ENCODE measurements at regions not wholly inside any gene's neighbourhood (a gene's known extent, or its start where the extent isn't known, plus 50 kb on each side); places are given as distances from the start of the nearest gene placed in this dataset.
A peak's percentile ranks its signal among the peaks of the same experiment; 100 is the strongest.

GRCh38 chr14:51582437-51582836, 69.3 kb upstream of the FRMD6 start:
- TF ChIP-seq POLR2A (IDR thresholded peaks at IDR 0.05; ENCODE audit: low read depth) (no peak), CTCF (IDR thresholded peaks at IDR 0.05) (no peak)
- Histone ChIP-seq H3K27me3 (no peaks in the 10 kb centered on the region), H3K4me3 (no peak overlapping the region), H3K36me3 (no peaks in the 10 kb centered on the region), H3K27ac (replicated peaks in 1 of 4) (no peak overlapping the region), H3K9me3 (no peaks in the 10 kb centered on the region), H3K4me1 (no peaks in the 10 kb centered on the region)
- intact Hi-C loops (cut with DNase I): no loop called here
- 86% methylated on average over 2 of the region's 2 CpGs for WGBS
- no peak for DNase-seq (ENCODE audit: extremely low spot score)

- Histone ChIP-seq H3K9me3 (no peaks in the 10 kb centered on the region), H3K4me1 (no peaks in the 10 kb centered on the region), H3K4me3 (no peak overlapping the region), H3K27me3 (no peaks in the 10 kb centered on the region), H3K36me3 (no peaks in the 10 kb centered on the region), H3K27ac (replicated peaks in 1 of 4) (no peak overlapping the region)
- intact Hi-C loops (cut with DNase I): no loop called here
- DNase-seq (ENCODE audit: extremely low spot score): no peak
- WGBS: 85% methylated on average over 5 of the region's 5 CpGs
- no peak for TF ChIP-seq POLR2AphosphoS5 (IDR thresholded peaks at IDR 0.05)
- TF ChIP-seq EP300 (IDR thresholded peaks at IDR 0.05): no peak
- no peak for TF ChIP-seq POLR2A (IDR thresholded peaks at IDR 0.05; ENCODE audit: low read depth)
- no peak for TF ChIP-seq CTCF (IDR thresholded peaks at IDR 0.05)
Measured at GRCh38 chr14:51585055-51585454, 66.7 kb upstream of the FRMD6 start.

GRCh38 chr14:51592836-51593235, 58.9 kb upstream of the FRMD6 start:
- DNase-seq (ENCODE audit: extremely low spot score): no peak
- Histone ChIP-seq H3K27ac (replicated peaks in 1 of 4) (peak overlapping the region in 1 of 4 donors; percentile 5), H3K9me3 (no peaks in the 10 kb centered on the region), H3K27me3 (no peaks in the 10 kb centered on the region), H3K36me3 (no peaks in the 10 kb centered on the region), H3K4me1 (peaks cover 0 to 12% (median 7%) of the 10 kb centered on the region in 4 donors), H3K4me3 (no peak overlapping the region)
- TF ChIP-seq EP300 (IDR thresholded peaks at IDR 0.05) (no peak), CTCF (IDR thresholded peaks at IDR 0.05) (no peak), POLR2AphosphoS5 (IDR thresholded peaks at IDR 0.05) (no peak), POLR2A (IDR thresholded peaks at IDR 0.05; ENCODE audit: low read depth) (no peak)
- WGBS: 77% methylated on average over 2 of the region's 2 CpGs
- intact Hi-C loops (cut with DNase I): no loop called here

GRCh38 chr14:51593397-51593796, 58.3 kb upstream of the FRMD6 start:
- H3K27ac ChIP-seq (replicated peaks in 1 of 4): peak overlapping the region in 1 of 4 donors; percentile 5
- intact Hi-C loops (cut with DNase I): no loop called here
- H3K4me3 ChIP-seq: no peak overlapping the region
- DNase-seq (ENCODE audit: extremely low spot score): no peak
- no peaks in the 10 kb centered on the region for H3K36me3 ChIP-seq
- H3K27me3 ChIP-seq: no peaks in the 10 kb centered on the region
- no peaks in the 10 kb centered on the region for H3K9me3 ChIP-seq
- peaks cover 0 to 12% (median 7%) of the 10 kb centered on the region in 4 donors for H3K4me1 ChIP-seq
- no peak for TF ChIP-seq POLR2A (IDR thresholded peaks at IDR 0.05; ENCODE audit: low read depth)
- peak in 1 of 2 donors; percentile 60 for TF ChIP-seq POLR2AphosphoS5 (IDR thresholded peaks at IDR 0.05)
- 29% methylated on average over 5 of the region's 5 CpGs for WGBS

- H3K9me3 ChIP-seq: no peaks in the 10 kb centered on the region
- no peak overlapping the region for H3K27ac ChIP-seq (replicated peaks in 1 of 4)
- no peaks in the 10 kb centered on the region for H3K27me3 ChIP-seq
- DNase-seq (ENCODE audit: extremely low spot score): no peak
- TF ChIP-seq CTCF (IDR thresholded peaks at IDR 0.05) (no peak), POLR2AphosphoS5 (IDR thresholded peaks at IDR 0.05) (no peak), EP300 (IDR thresholded peaks at IDR 0.05) (no peak), POLR2A (IDR thresholded peaks at IDR 0.05; ENCODE audit: low read depth) (no peak)
- no peaks in the 10 kb centered on the region for H3K36me3 ChIP-seq
- 95% methylated on average over 3 of the region's 3 CpGs for WGBS
- H3K4me3 ChIP-seq: no peak overlapping the region
- intact Hi-C loops (cut with DNase I): no loop called here
- H3K4me1 ChIP-seq: peaks cover 0 to 31% (median 26%) of the 10 kb centered on the region in 4 donors
Measured at GRCh38 chr14:51595881-51596455, 55.7 kb upstream of the FRMD6 start.

All from esophagus muscularis mucosa (tissue), 4 donors.